SH-SY5Y (cell line): ENCODE measurements at regions not wholly inside any gene's neighbourhood (a gene's known extent, or its start where the extent isn't known, plus 50 kb on each side); places are given as distances from the start of the nearest gene placed in this dataset.

Experiments used
- GATA2 ChIP-seq: IDR thresholded peaks from 2 replicates; pipeline ENCODE4 v1.6.1; 2011; ENCODE audit warnings: mild to moderate bottlenecking, low read depth, low read length
- GATA3 ChIP-seq: IDR thresholded peaks from 2 replicates; pipeline ENCODE4 v1.6.1; 2011; ENCODE audit warnings: low read depth, mild to moderate bottlenecking, low read length, moderate library complexity

GRCh38 chrX:118189628-118190027 lies 73.0 kb upstream of the KLHL13 start:
- no peak for TF ChIP-seq GATA2
- TF ChIP-seq GATA3 = no peak
